GM18519 (cell line): ENCODE measurements at regions not wholly inside any gene's neighbourhood (a gene's known extent, or its start where the extent isn't known, plus 50 kb on each side); places are given as distances from the start of the nearest gene placed in this dataset.

ENCODE experiments used
- ATAC-seq: cut with Tn5 transposase; IDR thresholded peaks from one replicate; pipeline ENCODE4 v1.9.1; 2021; ENCODE audit warnings: mild to moderate bottlenecking, moderate library complexity; ENCODE audit not compliant: unreplicated experiment, low FRiP score

GRCh38 chr4:108301545-108302251 is 133.0 kb upstream of the LEF1 start:
- no peak for ATAC-seq

- ATAC-seq: no peak
Observed at GRCh38 chr4:108297605-108298004, 128.9 kb upstream of the LEF1 start.

- no peak for ATAC-seq
Observed at GRCh38 chr4:108292229-108292628, 123.5 kb upstream of the LEF1 start.

- ATAC-seq: no peak
Observed at GRCh38 chr4:108291137-108291536, 122.4 kb upstream of the LEF1 start.

DNA sequence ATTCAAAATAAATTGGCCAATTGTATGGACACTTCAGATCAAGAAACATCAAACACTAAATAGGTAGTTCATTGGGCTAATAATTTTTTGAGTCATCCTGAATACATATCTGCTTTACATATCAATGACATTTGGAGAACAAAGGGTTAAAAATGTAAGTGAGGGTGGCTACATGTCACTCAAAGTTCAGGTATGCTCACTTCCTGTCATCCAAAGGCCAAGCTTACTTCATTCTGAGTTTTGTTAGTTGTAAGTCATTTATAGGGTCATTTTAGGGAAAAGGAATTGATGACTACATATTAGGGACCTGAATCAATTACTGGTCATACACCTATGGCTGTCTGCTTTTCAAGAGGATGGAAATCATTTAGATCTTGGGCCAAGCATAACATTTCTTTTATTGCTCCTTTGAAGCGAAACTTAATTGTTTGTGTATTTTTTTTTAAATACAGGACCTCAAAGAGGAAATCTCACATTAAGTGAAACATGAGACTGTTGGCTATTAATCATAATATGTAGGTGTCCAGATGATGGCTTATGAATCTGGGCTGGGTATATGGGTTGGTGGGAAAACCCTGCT is 119.2 kb upstream of the LEF1 start:
- ATAC-seq: no peak

- ATAC-seq: no peak
Observed at GRCh38 chr4:108280072-108280471, 111.3 kb upstream of the LEF1 start.

DNA sequence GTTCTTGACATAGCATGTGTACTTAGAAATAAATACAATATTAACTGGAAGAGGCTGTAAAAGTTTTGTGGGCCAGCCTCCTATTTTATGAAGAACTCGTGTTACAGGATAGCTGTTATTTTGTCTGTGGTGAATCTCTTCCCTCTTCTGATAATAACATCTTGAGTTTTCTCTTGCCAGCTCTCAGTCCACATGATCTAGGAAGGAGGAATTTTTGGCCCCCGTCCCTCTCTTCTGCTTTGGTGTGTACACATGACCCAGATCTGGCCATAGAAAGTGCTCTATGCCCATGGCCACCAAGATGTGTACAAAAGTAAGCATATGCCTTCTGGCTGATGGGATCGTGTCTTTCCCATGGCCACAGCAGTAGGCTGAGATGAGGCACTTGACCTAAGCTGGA is 108.0 kb upstream of the LEF1 start:
- ATAC-seq: no peak

DNA sequence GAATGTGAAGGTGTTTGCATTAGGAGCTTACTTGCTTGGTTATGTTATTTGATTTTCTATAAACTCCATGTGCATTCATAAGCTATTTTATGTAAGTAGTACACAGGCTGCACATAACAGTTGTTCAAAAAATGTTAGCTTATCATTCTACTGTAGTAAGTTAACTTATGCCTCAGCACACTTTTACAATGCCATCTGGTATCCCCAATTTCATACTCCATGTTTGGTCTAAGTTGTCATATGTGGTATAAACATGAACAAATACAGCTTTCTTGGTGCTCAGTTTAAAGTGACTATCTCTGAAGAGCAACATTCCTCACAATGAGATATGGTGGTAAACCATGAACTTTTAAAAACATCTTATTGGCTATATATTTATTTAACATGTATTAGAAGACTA is 104.3 kb upstream of the LEF1 start:
- no peak for ATAC-seq

DNA sequence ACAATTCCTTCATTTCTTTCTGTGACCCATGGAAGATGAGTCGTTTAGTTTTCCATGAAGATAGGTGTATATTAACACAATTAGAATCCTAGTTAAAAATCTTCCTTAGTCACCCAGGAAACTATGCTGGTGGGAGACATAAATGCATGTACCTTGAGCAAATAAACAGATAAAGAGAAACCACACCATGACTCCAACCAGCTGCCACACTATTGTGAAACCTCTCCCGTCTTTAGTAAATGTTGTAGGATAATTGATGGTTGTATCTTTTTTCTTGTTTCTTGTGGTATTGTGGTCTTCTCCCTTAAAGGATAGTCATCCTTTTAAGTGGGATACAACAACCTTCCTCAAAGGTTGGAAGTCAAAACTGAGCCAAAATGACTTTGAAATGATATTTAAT is 103.8 kb upstream of the LEF1 start:
- ATAC-seq: no peak

GRCh38 chr4:108272046-108272445 is 103.3 kb upstream of the LEF1 start:
- no peak for ATAC-seq

DNA sequence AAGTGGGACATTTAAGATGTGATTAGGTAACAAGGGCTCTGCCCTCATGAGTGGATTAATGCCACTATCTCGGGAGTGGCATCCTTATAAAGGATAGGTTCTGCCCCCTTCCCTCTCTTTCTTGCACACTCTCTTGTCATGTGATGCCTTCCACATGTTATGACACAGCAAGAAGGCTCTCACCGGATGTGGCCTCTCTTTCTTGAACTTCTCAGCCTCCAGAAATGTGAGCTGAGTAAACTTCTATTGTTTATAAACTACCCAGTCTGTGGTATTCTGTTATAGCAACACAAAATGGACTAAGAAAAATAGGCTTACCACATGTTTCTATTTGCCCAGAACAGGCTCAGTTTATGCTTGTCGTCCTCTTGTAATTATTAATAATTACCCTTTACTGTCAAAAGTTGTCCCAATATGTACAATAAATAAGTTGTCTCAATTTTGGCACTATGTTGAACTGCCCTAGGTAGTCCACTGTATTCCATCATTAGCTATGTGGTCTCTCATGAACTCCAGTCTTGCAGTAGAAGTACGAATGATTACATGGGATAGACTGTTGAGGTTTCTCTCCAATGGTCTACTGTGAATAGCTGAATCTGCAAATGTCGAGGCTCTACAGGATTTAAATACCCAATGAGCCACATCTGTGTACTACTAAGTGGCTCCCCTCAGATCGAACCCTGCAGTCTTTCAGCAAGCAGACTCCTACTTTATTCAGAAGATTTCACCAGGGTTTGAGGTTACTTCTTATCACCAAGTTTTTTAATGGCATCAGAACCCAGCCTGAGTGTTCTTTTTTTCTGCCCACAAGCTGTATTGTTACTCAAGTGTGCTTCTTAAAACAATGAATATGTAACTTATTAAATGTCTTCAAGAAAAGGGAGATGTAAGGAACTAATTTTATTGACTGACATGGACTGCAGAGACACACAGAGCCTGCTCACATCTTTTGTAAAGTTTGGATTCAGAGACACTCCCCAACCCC is 102.0 kb upstream of the LEF1 start:
- ATAC-seq: no peak

GRCh38 chr4:108264693-108265092 is 96.0 kb upstream of the LEF1 start:
- ATAC-seq: no peak

DNA sequence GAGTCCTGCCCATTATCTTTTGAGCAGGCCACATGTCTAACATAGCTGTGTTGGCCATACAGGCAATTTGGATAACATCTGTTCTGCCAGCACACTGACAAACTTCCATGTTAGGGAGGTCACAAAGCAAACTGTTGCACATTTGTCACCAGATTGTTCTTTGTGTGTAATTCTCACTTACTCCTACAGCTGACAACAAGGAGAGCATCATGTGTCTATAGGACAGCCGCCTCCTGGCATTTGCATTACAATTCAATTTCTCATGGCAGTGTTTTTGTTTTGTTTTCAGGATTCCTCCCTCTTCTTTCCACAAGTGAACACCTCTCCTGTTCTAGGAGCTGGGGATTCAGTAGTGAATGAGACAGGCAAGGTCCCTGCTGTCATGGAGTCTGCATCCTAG is 94.3 kb upstream of the LEF1 start:
- no peak for ATAC-seq

GRCh38 chr4:108261026-108261425 is 92.3 kb upstream of the LEF1 start:
- ATAC-seq: no peak

DNA sequence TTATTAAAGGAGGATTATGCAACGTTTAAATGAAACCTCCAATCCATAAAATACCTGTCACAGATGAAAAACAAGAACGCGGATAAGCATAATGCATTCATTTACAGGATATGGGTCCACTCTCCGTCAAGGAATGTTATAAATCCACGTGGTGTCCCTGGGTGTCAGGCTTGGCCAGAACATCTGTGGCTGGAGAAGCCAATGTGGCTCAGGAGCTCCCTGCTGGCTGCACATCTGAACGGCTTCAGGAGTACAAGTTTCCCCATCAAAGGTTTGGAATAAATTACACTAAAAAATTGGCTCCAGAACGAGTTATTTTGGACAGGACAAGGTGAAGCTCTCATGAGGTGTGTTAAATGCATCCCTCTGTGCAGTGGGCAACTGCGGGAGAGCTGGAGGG is 87.8 kb upstream of the LEF1 start:
- ATAC-seq: no peak

DNA sequence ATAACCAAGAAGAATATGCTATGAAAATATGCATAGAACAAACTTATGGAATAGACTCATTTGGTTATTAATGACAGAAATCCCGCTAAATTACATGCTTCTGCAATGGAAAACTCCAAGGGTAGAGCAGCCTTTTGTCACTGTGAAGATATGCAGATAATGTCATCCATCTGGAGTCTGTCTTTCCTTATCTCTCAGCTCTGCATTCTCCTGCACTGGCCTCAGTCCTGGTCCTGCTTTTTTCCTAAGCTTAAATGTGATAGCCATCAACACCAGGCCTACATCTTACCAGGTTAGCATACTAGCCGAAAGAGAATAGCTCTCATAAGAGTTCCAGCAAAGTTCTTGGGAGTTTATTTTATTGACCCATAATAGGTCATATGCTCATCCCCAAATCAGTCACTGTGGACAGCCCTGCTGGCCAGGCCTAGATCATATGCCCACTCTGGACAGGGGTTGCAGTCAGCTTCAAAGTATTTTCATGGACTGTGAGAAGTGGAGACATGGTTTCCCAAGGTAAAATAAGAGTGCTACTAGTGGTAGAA is 86.5 kb upstream of the LEF1 start:
- ATAC-seq: no peak

GRCh38 chr4:108249397-108249796 is 80.7 kb upstream of the LEF1 start:
- no peak for ATAC-seq

DNA sequence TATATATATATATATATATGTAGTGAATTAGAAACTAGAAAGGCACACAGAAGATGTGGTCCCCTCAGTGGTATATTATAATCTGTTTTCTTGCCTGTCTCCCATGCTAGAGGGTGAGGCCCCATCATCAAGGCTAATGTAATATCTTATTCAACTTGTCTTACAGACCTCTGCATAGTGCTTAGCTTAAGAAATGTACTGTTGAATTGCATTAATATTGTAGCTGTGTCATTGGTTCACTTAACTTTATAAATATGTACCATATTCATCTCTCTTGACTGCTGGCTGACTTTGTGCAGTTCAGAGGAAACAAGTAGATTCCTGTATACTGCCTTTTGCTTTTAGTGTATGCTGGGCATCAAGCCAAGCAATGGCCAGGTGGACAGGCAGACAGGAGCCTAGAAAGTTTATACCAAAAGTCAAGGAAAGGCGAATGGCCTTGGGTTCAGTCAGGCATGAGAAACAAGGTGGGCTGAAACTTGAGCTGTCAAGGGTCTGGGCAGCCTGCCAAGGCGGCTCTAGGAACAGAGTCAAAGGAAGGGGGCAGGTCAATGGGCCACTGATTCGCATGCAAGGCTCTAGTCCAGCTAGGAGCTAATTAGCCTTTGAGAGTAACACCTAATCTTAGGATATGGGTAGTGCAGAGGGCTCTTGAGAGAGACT is 78.8 kb upstream of the LEF1 start:
- no peak for ATAC-seq

DNA sequence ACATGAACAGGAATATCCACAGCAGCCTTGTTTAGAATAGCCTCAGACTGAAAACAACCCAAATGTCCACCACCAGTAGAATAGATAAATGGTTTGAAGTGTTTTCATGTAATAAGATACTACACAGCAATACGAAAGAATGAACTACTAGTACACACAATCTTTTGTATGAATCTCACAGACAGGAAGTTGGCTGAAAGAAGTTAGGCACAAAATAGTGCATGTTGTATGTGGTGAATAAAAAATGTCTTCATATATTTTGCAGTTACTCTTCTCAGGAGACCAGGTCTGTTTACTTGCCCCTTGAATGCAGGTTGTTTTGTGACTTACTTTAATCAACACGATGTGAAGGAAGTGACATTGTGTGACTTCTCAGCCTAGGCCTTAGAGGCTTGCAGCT is 75.9 kb upstream of the LEF1 start:
- no peak for ATAC-seq

DNA sequence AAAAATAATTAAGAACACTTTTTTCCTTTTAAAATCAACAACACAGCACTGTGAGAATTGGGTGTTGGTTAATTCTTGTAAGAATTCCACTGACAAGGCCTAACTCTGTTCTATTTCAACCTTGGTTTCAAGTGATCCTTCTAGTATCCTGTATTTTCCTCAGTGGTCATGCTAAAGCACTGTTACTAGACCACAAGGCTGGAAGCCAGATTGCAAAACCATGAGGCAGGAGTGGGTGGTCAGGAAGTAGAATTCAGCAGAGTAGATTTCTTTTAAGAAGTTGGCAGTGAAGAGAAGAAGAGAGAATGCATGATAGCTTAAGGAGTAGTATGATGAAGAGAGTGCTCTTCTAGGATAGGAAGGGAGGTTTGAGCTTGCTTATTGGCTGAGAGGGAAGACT is 71.6 kb upstream of the LEF1 start:
- ATAC-seq: no peak

DNA sequence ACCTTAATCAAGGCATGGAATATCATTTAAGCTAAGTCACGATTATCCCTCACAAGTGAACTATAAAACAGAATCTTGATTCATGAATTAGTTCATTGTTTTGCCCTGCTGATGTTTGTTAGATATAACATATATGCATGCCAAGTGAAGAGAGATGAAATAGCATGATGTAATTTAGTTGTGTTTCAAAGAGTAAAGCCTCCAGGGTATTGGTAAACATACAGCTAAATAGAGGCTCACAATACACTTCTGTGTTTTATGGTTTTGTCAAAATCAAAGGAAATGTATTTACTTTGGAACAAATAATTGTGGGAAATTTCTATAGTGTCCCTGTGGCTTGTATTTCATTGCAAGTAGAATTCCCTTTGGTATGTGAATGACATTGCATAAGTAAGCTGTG is 69.0 kb upstream of the LEF1 start:
- ATAC-seq: no peak
